Panc1 (cell line): ENCODE measurements at regions not wholly inside any gene's neighbourhood (a gene's known extent, or its start where the extent isn't known, plus 50 kb on each side); places are given as distances from the start of the nearest gene placed in this dataset.

Experiments
- CTCF ChIP-seq: fragments of 450-650 bp; IDR thresholded peaks from 2 replicates; pipeline ENCODE4 v1.5.1; 2017; ENCODE audit warnings: mild to moderate bottlenecking
- POLR2AphosphoS5 ChIP-seq: IDR thresholded peaks from 2 replicates; pipeline ENCODE4 v1.6.1; 2012; ENCODE audit warnings: mild to moderate bottlenecking, low read depth, low read length, moderate library complexity
- REST ChIP-seq, 2 experiments: IDR thresholded peaks; 2 replicates each; pipeline ENCODE4 v1.6.1; 2011 to 2012; ENCODE audit warnings: low read depth in 2 of 2, control low read depth in 1 of 2, low read length in 1 of 2, mild to moderate bottlenecking in 1 of 2, moderate library complexity in 1 of 2; ENCODE audit not compliant: insufficient read depth in 1 of 2
- SIN3A ChIP-seq: IDR thresholded peaks from 2 replicates; pipeline ENCODE4 v1.6.1; 2012; ENCODE audit warnings: low read depth, mild to moderate bottlenecking, low read length, moderate library complexity, borderline replicate concordance; ENCODE audit not compliant: insufficient read depth
- TCF7L2 ChIP-seq: IDR thresholded peaks from 2 replicates; pipeline ENCODE4 v1.6.1; 2011; ENCODE audit warnings: mild to moderate bottlenecking, low read depth, low read length, inconsistent platforms

GRCh38 chr13:55967055-55967454 lies 1173.7 kb upstream of the PRR20A start:
- no peak for TF ChIP-seq CTCF
- no peak for TF ChIP-seq POLR2AphosphoS5
- no peak for TF ChIP-seq SIN3A
- no peak for TF ChIP-seq REST (IDR thresholded peaks at IDR 0.05; ENCODE audit: insufficient read depth in 1 of 2, low read depth in 2 of 2, low read length in 1 of 2)
- TF ChIP-seq TCF7L2 = no peak
